ENCODE measurements at regions not wholly inside any gene's neighbourhood (a gene's known extent, or its start where the extent isn't known, plus 50 kb on each side); places are given as distances from the start of the nearest gene placed in this dataset.

- no peak overlapping the region for H3K4me3 ChIP-seq (ENCODE audit: low read depth, low read length)
- TF ChIP-seq CTCF (IDR thresholded peaks at IDR 0.05; ENCODE audit: borderline replicate concordance, insufficient read depth, low read depth, low read length), result no peak
Observed at GRCh38 chr7:119102291-119102690, 877.8 kb downstream of the ANKRD7 start.

- no peak for TF ChIP-seq CTCF (IDR thresholded peaks at IDR 0.05; ENCODE audit: borderline replicate concordance, insufficient read depth, low read depth, low read length)
- H3K4me3 ChIP-seq (ENCODE audit: low read depth, low read length), result no peak overlapping the region
Observed at GRCh38 chr7:119105381-119105780, 880.9 kb downstream of the ANKRD7 start.

- H3K4me3 ChIP-seq (ENCODE audit: low read depth, low read length), result no peak overlapping the region
- no peak for TF ChIP-seq CTCF (IDR thresholded peaks at IDR 0.05; ENCODE audit: borderline replicate concordance, insufficient read depth, low read depth, low read length)
Observed at GRCh38 chr7:119123326-119123725, 898.8 kb downstream of the ANKRD7 start.

- TF ChIP-seq CTCF (IDR thresholded peaks at IDR 0.05; ENCODE audit: borderline replicate concordance, insufficient read depth, low read depth, low read length), result no peak
- no peak overlapping the region for H3K4me3 ChIP-seq (ENCODE audit: low read depth, low read length)
Observed at GRCh38 chr7:119127706-119128105, 903.2 kb downstream of the ANKRD7 start.

GRCh38 chr7:119132436-119132835 lies 907.9 kb downstream of the ANKRD7 start:
- no peak for TF ChIP-seq CTCF (IDR thresholded peaks at IDR 0.05; ENCODE audit: borderline replicate concordance, insufficient read depth, low read depth, low read length)
- H3K4me3 ChIP-seq (ENCODE audit: low read depth, low read length), result no peak overlapping the region

GRCh38 chr7:119167431-119167830 lies 942.9 kb downstream of the ANKRD7 start:
- H3K4me3 ChIP-seq (ENCODE audit: low read depth, low read length), result no peak overlapping the region
- no peak for TF ChIP-seq CTCF (IDR thresholded peaks at IDR 0.05; ENCODE audit: borderline replicate concordance, insufficient read depth, low read depth, low read length)

- TF ChIP-seq CTCF (IDR thresholded peaks at IDR 0.05; ENCODE audit: borderline replicate concordance, insufficient read depth, low read depth, low read length), result no peak
- H3K4me3 ChIP-seq (ENCODE audit: low read depth, low read length), result no peak overlapping the region
Observed at GRCh38 chr7:119172043-119172442, 947.5 kb downstream of the ANKRD7 start.
